Activated CD4-positive, alpha-beta T cell treated with anti-CD3 and anti-CD28 coated beads, Interleukin-2, amount 10 ng/mL, durations not matched to agents 24 days and 14 days (primary cell): ENCODE measurements at regions not wholly inside any gene's neighbourhood (a gene's known extent, or its start where the extent isn't known, plus 50 kb on each side); places are given as distances from the start of the nearest gene placed in this dataset.

Experiments
- DNase-seq: peaks from one replicate; pipeline ENCODE4 v3.0.0; 2022
- H3K27ac Mint-ChIP-seq: one replicate; pipeline ENCODE4 v1.8.0; 2022; ENCODE audit warnings: mild to moderate bottlenecking, mixed read lengths
- H3K27me3 Mint-ChIP-seq: one replicate; pipeline ENCODE4 v1.8.0; 2022; ENCODE audit warnings: mixed read lengths
- H3K36me3 Mint-ChIP-seq: one replicate; pipeline ENCODE4 v1.8.0; 2022; ENCODE audit warnings: low read depth, mild to moderate bottlenecking, mixed read lengths
- H3K4me1 Mint-ChIP-seq: one replicate; pipeline ENCODE4 v1.8.0; 2021; ENCODE audit warnings: mixed read lengths
- H3K4me3 Mint-ChIP-seq: one replicate; pipeline ENCODE4 v1.8.0; 2022; ENCODE audit warnings: mild to moderate bottlenecking, moderate library complexity, mixed read lengths
- H3K9me3 Mint-ChIP-seq: one replicate; pipeline ENCODE4 v1.8.0; 2021; ENCODE audit warnings: mixed read lengths
- intact Hi-C: fragments of 100-400 bp; cut with micrococcal nuclease; formaldehyde crosslinking; loops from one replicate; pipeline ENCODE4 v1.15.1; 2023

GRCh38 chr3:86634361-86634760 is 356.6 kb downstream of the VGLL3 start:
- Mint-ChIP-seq H3K27ac (no peak overlapping the region), H3K36me3 (no peaks in the 10 kb centered on the region), H3K4me1 (no peaks in the 10 kb centered on the region), H3K9me3 (peaks cover 2% of the 10 kb centered on the region), H3K4me3 (no peak overlapping the region), H3K27me3 (no peaks in the 10 kb centered on the region)
- intact Hi-C loops, result no loop called here
- no peak for DNase-seq

- Mint-ChIP-seq H3K4me3 (no peak overlapping the region), H3K27me3 (no peaks in the 10 kb centered on the region), H3K4me1 (no peaks in the 10 kb centered on the region), H3K36me3 (no peaks in the 10 kb centered on the region), H3K27ac (no peak overlapping the region), H3K9me3 (no peaks in the 10 kb centered on the region)
- intact Hi-C loops, result no loop called here
- no peak for DNase-seq
Observed at GRCh38 chr3:86629511-86629910, 361.4 kb downstream of the VGLL3 start.

- H3K4me3 Mint-ChIP-seq, result no peak overlapping the region
- no peaks in the 10 kb centered on the region for H3K36me3 Mint-ChIP-seq
- H3K27me3 Mint-ChIP-seq, result no peaks in the 10 kb centered on the region
- no peaks in the 10 kb centered on the region for H3K9me3 Mint-ChIP-seq
- intact Hi-C loops, result no loop called here
- H3K4me1 Mint-ChIP-seq, result no peaks in the 10 kb centered on the region
- no peak for DNase-seq
- no peak overlapping the region for H3K27ac Mint-ChIP-seq
Observed at GRCh38 chr3:86624192-86624591, 366.8 kb downstream of the VGLL3 start.

GRCh38 chr3:86618706-86619105 is 372.2 kb downstream of the VGLL3 start:
- no peak overlapping the region for H3K27ac Mint-ChIP-seq
- no peak for DNase-seq
- H3K27me3 Mint-ChIP-seq, result no peaks in the 10 kb centered on the region
- no peak overlapping the region for H3K4me3 Mint-ChIP-seq
- H3K4me1 Mint-ChIP-seq, result no peaks in the 10 kb centered on the region
- H3K36me3 Mint-ChIP-seq, result no peaks in the 10 kb centered on the region
- intact Hi-C loops, result no loop called here
- H3K9me3 Mint-ChIP-seq, result no peaks in the 10 kb centered on the region

GRCh38 chr3:86605166-86605565 is 385.8 kb downstream of the VGLL3 start:
- H3K27me3 Mint-ChIP-seq, result no peaks in the 10 kb centered on the region
- H3K4me3 Mint-ChIP-seq, result no peak overlapping the region
- H3K36me3 Mint-ChIP-seq, result no peaks in the 10 kb centered on the region
- no peak for DNase-seq
- no peaks in the 10 kb centered on the region for H3K4me1 Mint-ChIP-seq
- peaks cover 14% of the 10 kb centered on the region for H3K9me3 Mint-ChIP-seq
- intact Hi-C loops, result no loop called here
- H3K27ac Mint-ChIP-seq, result no peak overlapping the region

- no peaks in the 10 kb centered on the region for H3K4me1 Mint-ChIP-seq
- no peak for DNase-seq
- H3K9me3 Mint-ChIP-seq, result peaks cover 5% of the 10 kb centered on the region
- intact Hi-C loops, result no loop called here
- H3K36me3 Mint-ChIP-seq, result no peaks in the 10 kb centered on the region
- H3K4me3 Mint-ChIP-seq, result no peak overlapping the region
- H3K27ac Mint-ChIP-seq, result no peak overlapping the region
- no peaks in the 10 kb centered on the region for H3K27me3 Mint-ChIP-seq
Observed at GRCh38 chr3:86595696-86596095, 395.3 kb downstream of the VGLL3 start.

- Mint-ChIP-seq H3K4me3 (no peak overlapping the region), H3K27me3 (no peaks in the 10 kb centered on the region), H3K27ac (no peak overlapping the region), H3K4me1 (no peaks in the 10 kb centered on the region), H3K36me3 (no peaks in the 10 kb centered on the region), H3K9me3 (peaks cover 5% of the 10 kb centered on the region)
- intact Hi-C loops, result no loop called here
- no peak for DNase-seq
Observed at GRCh38 chr3:86594838-86595237, 396.1 kb downstream of the VGLL3 start.

- H3K9me3 Mint-ChIP-seq, result no peaks in the 10 kb centered on the region
- no peak overlapping the region for H3K27ac Mint-ChIP-seq
- no peak overlapping the region for H3K4me3 Mint-ChIP-seq
- no peaks in the 10 kb centered on the region for H3K36me3 Mint-ChIP-seq
- no peak for DNase-seq
- H3K4me1 Mint-ChIP-seq, result no peaks in the 10 kb centered on the region
- no peaks in the 10 kb centered on the region for H3K27me3 Mint-ChIP-seq
- intact Hi-C loops, result no loop called here
Observed at GRCh38 chr3:86578071-86578470, 412.9 kb downstream of the VGLL3 start.

- Mint-ChIP-seq H3K27ac (no peak overlapping the region), H3K4me3 (no peak overlapping the region), H3K36me3 (no peaks in the 10 kb centered on the region), H3K4me1 (no peaks in the 10 kb centered on the region), H3K9me3 (no peaks in the 10 kb centered on the region), H3K27me3 (no peaks in the 10 kb centered on the region)
- no peak for DNase-seq
- intact Hi-C loops, result no loop called here
Observed at GRCh38 chr3:86563400-86563970, 427.5 kb downstream of the VGLL3 start.

GRCh38 chr3:86562090-86562489 is 428.9 kb downstream of the VGLL3 start:
- Mint-ChIP-seq H3K27ac (no peak overlapping the region), H3K9me3 (no peaks in the 10 kb centered on the region), H3K36me3 (no peaks in the 10 kb centered on the region), H3K4me3 (no peak overlapping the region), H3K4me1 (no peaks in the 10 kb centered on the region), H3K27me3 (no peaks in the 10 kb centered on the region)
- intact Hi-C loops, result no loop called here
- no peak for DNase-seq

- no peaks in the 10 kb centered on the region for H3K27me3 Mint-ChIP-seq
- no peaks in the 10 kb centered on the region for H3K9me3 Mint-ChIP-seq
- H3K36me3 Mint-ChIP-seq, result no peaks in the 10 kb centered on the region
- no peak overlapping the region for H3K4me3 Mint-ChIP-seq
- no peak for DNase-seq
- intact Hi-C loops, result no loop called here
- H3K4me1 Mint-ChIP-seq, result no peaks in the 10 kb centered on the region
- no peak overlapping the region for H3K27ac Mint-ChIP-seq
Observed at GRCh38 chr3:86561215-86561614, 429.7 kb downstream of the VGLL3 start.

GRCh38 chr3:86554383-86554782 is 436.6 kb downstream of the VGLL3 start:
- intact Hi-C loops, result no loop called here
- Mint-ChIP-seq H3K4me1 (no peaks in the 10 kb centered on the region), H3K27ac (no peak overlapping the region), H3K36me3 (no peaks in the 10 kb centered on the region), H3K9me3 (no peaks in the 10 kb centered on the region), H3K4me3 (no peak overlapping the region), H3K27me3 (no peaks in the 10 kb centered on the region)
- DNase-seq, result no peak

- H3K4me1 Mint-ChIP-seq, result no peaks in the 10 kb centered on the region
Observed at GRCh38 chr3:86547692-86548091, 443.3 kb downstream of the VGLL3 start.

GRCh38 chr3:86537171-86537570 is 453.8 kb downstream of the VGLL3 start:
- no peaks in the 10 kb centered on the region for H3K27me3 Mint-ChIP-seq

More at GRCh38 chr3:86547692-86548091, 443.3 kb downstream of the VGLL3 start:
- H3K4me3 Mint-ChIP-seq, result no peak overlapping the region
- intact Hi-C loops, result no loop called here
- no peak overlapping the region for H3K27ac Mint-ChIP-seq
- no peaks in the 10 kb centered on the region for H3K36me3 Mint-ChIP-seq
- DNase-seq, result no peak
- H3K9me3 Mint-ChIP-seq, result no peaks in the 10 kb centered on the region
- H3K27me3 Mint-ChIP-seq, result no peaks in the 10 kb centered on the region

GRCh38 chr3:86519819-86520218 is 471.1 kb downstream of the VGLL3 start:
- Mint-ChIP-seq H3K27ac (no peak overlapping the region), H3K4me3 (no peak overlapping the region), H3K36me3 (no peaks in the 10 kb centered on the region), H3K4me1 (no peaks in the 10 kb centered on the region), H3K27me3 (no peaks in the 10 kb centered on the region), H3K9me3 (no peaks in the 10 kb centered on the region)
- DNase-seq, result no peak
- intact Hi-C loops, result no loop called here

More at GRCh38 chr3:86537171-86537570, 453.8 kb downstream of the VGLL3 start:
- H3K4me1 Mint-ChIP-seq, result no peaks in the 10 kb centered on the region
- intact Hi-C loops, result no loop called here
- no peak for DNase-seq
- no peaks in the 10 kb centered on the region for H3K36me3 Mint-ChIP-seq
- no peak overlapping the region for H3K4me3 Mint-ChIP-seq
- H3K9me3 Mint-ChIP-seq, result no peaks in the 10 kb centered on the region
- no peak overlapping the region for H3K27ac Mint-ChIP-seq
